ENCODE measurements at regions not wholly inside any gene's neighbourhood (a gene's known extent, or its start where the extent isn't known, plus 50 kb on each side); places are given as distances from the start of the nearest gene placed in this dataset.

- H3K4me2 ChIP-seq (ENCODE audit: control insufficient read depth, extremely low read depth, insufficient read depth, low read depth, low read length), result no peak overlapping the region
- H4K20me1 ChIP-seq (ENCODE audit: control insufficient read depth, extremely low read depth, insufficient read depth, low read length), result no peaks in the 10 kb centered on the region
- H3K79me2 ChIP-seq (ENCODE audit: control insufficient read depth, insufficient read depth, low read length), result no peaks in the 10 kb centered on the region
- no peak overlapping the region for H3K4me3 ChIP-seq (ENCODE audit: control insufficient read depth in 2 of 3, extremely low read depth in 1 of 3, insufficient read depth in 2 of 3, low read depth in 1 of 3, low read length in 3 of 3)
- no peak for TF ChIP-seq EZH2 (IDR thresholded peaks at IDR 0.05; ENCODE audit: low read length)
- TF ChIP-seq, protein P1, sequence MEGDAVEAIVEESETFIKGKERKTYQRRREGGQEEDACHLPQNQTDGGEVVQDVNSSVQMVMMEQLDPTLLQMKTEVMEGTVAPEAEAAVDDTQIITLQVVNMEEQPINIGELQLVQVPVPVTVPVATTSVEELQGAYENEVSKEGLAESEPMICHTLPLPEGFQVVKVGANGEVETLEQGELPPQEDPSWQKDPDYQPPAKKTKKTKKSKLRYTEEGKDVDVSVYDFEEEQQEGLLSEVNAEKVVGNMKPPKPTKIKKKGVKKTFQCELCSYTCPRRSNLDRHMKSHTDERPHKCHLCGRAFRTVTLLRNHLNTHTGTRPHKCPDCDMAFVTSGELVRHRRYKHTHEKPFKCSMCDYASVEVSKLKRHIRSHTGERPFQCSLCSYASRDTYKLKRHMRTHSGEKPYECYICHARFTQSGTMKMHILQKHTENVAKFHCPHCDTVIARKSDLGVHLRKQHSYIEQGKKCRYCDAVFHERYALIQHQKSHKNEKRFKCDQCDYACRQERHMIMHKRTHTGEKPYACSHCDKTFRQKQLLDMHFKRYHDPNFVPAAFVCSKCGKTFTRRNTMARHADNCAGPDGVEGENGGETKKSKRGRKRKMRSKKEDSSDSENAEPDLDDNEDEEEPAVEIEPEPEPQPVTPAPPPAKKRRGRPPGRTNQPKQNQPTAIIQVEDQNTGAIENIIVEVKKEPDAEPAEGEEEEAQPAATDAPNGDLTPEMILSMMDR (optimal IDR thresholded peaks at IDR 0.05 in 1 of 3, IDR thresholded peaks at IDR 0.05 in 1 of 3, conservative IDR thresholded peaks at IDR 0.05 in 1 of 3; ENCODE audit: extremely low read depth in 1 of 3, insufficient read depth in 2 of 3, low read length in 3 of 3), result no peak
- FAIRE-seq, result no peak
- dilution Hi-C loops (cut with MboI; ENCODE audit: extremely low pct_ligation_motif_present, low sequenced_read_pairs), result no loop called here
- H2AFZ ChIP-seq (ENCODE audit: control insufficient read depth, low read length), result no peak overlapping the region
- H3K9me1 ChIP-seq (ENCODE audit: control insufficient read depth, extremely low read depth, insufficient read depth, low read length), result no peaks in the 10 kb centered on the region
- H3K9ac ChIP-seq (ENCODE audit: control insufficient read depth, extremely low read depth, insufficient read depth, low read length), result no peak overlapping the region
- H3K36me3 ChIP-seq (ENCODE audit: control insufficient read depth in 2 of 2, extremely low read depth in 1 of 2, insufficient read depth in 2 of 2, low read length in 2 of 2), result no peaks in the 10 kb centered on the region
- no peaks in the 10 kb centered on the region for H3K27me3 ChIP-seq (ENCODE audit: control insufficient read depth, extremely low read depth, insufficient read depth, low read length)
- no peak overlapping the region for H3K27ac ChIP-seq (ENCODE audit: control insufficient read depth, insufficient read depth, low read length)
- no peaks in the 10 kb centered on the region for H3K4me1 ChIP-seq (ENCODE audit: control insufficient read depth, extremely low read depth, insufficient read depth, low read length)
- no peaks in the 10 kb centered on the region for H3K9me3 ChIP-seq (ENCODE audit: control insufficient read depth, low read depth, low read length)
- DNase-seq (ENCODE audit: low read depth, low spot score), result no peak
Measured at GRCh38 chr10:60718886-60719285, 59.4 kb upstream of the CDK1 start.

DNA sequence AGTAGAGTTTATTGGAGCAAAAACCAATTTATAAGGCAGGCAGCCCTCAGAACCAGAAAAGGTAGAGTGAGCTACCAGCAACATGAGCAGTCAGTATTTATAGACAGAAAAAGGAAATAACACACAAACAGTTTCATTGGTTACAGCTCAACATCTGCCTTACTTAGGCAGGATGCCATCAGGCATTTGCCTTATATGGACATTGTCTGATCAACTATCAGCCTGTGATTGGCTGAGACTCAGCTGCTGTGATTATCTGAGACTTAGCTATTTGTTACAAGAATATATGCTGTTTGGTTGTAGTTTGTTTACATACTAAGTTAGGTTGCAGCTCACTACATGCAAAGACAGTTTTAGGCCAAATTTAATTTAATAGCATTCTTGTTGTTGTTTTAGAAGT lies 60.4 kb upstream of the CDK1 start:
- FAIRE-seq (no peak), DNase-seq (ENCODE audit: low read depth, low spot score) (no peak)
- H3K27me3 ChIP-seq (ENCODE audit: control insufficient read depth, extremely low read depth, insufficient read depth, low read length), result no peaks in the 10 kb centered on the region
- H2AFZ ChIP-seq (ENCODE audit: control insufficient read depth, low read length), result no peak overlapping the region
- H3K4me3 ChIP-seq (ENCODE audit: control insufficient read depth in 2 of 3, extremely low read depth in 1 of 3, insufficient read depth in 2 of 3, low read depth in 1 of 3, low read length in 3 of 3), result no peak overlapping the region
- TF ChIP-seq, protein P1 (optimal IDR thresholded peaks at IDR 0.05 in 1 of 3, IDR thresholded peaks at IDR 0.05 in 1 of 3, conservative IDR thresholded peaks at IDR 0.05 in 1 of 3; ENCODE audit: extremely low read depth in 1 of 3, insufficient read depth in 2 of 3, low read length in 3 of 3), result no peak
- no peak for TF ChIP-seq EZH2 (IDR thresholded peaks at IDR 0.05; ENCODE audit: low read length)
- no peaks in the 10 kb centered on the region for H4K20me1 ChIP-seq (ENCODE audit: control insufficient read depth, extremely low read depth, insufficient read depth, low read length)
- H3K4me2 ChIP-seq (ENCODE audit: control insufficient read depth, extremely low read depth, insufficient read depth, low read depth, low read length), result no peak overlapping the region
- no peak overlapping the region for H3K9ac ChIP-seq (ENCODE audit: control insufficient read depth, extremely low read depth, insufficient read depth, low read length)
- H3K9me1 ChIP-seq (ENCODE audit: control insufficient read depth, extremely low read depth, insufficient read depth, low read length), result no peaks in the 10 kb centered on the region
- no peaks in the 10 kb centered on the region for H3K79me2 ChIP-seq (ENCODE audit: control insufficient read depth, insufficient read depth, low read length)
- H3K9me3 ChIP-seq (ENCODE audit: control insufficient read depth, low read depth, low read length), result no peaks in the 10 kb centered on the region
- H3K4me1 ChIP-seq (ENCODE audit: control insufficient read depth, extremely low read depth, insufficient read depth, low read length), result no peaks in the 10 kb centered on the region
- H3K27ac ChIP-seq (ENCODE audit: control insufficient read depth, insufficient read depth, low read length), result no peak overlapping the region
- dilution Hi-C loops (cut with MboI; ENCODE audit: extremely low pct_ligation_motif_present, low sequenced_read_pairs), result no loop called here
- H3K36me3 ChIP-seq (ENCODE audit: control insufficient read depth in 2 of 2, extremely low read depth in 1 of 2, insufficient read depth in 2 of 2, low read length in 2 of 2), result no peaks in the 10 kb centered on the region
